WERI-Rb-1 (cell line): ENCODE measurements at regions not wholly inside any gene's neighbourhood (a gene's known extent, or its start where the extent isn't known, plus 50 kb on each side); places are given as distances from the start of the nearest gene placed in this dataset.
A peak's percentile ranks its signal among the peaks of the same experiment; 100 is the strongest.

Source experiments
- DNase-seq: peaks from one replicate; pipeline ENCODE4 v3.0.0-alpha.2; 2020
- H3K27ac ChIP-seq: fragments of 250-450 bp; sonication (Bioruptor Pico); 2 replicates; pipeline ENCODE4 v1.5.1; 2020; ENCODE audit warnings: mild to moderate bottlenecking, moderate library complexity
- H3K27me3 ChIP-seq: fragments of 250-450 bp; sonication (Bioruptor Pico); 2 replicates; pipeline ENCODE4 v1.5.1; 2021; ENCODE audit warnings: mild to moderate bottlenecking, low read depth, moderate library complexity; ENCODE audit not compliant: insufficient read depth, severe bottlenecking
- H3K36me3 ChIP-seq: fragments of 250-450 bp; sonication (Bioruptor Pico); 2 replicates; pipeline ENCODE4 v1.5.1; 2020; ENCODE audit warnings: mild to moderate bottlenecking, moderate library complexity
- H3K4me3 ChIP-seq: 2 replicates; pipeline ENCODE4 v1.5.1; 2011; ENCODE audit warnings: low read depth, mild to moderate bottlenecking, control low read depth, low read length
- H3K9me3 ChIP-seq: fragments of 250-450 bp; sonication (Bioruptor Pico); 2 replicates; pipeline ENCODE4 v1.5.1; 2021; ENCODE audit warnings: mild to moderate bottlenecking, moderate library complexity; ENCODE audit not compliant: severe bottlenecking
- TF ChIP-seq, protein P1 (sequence below): IDR thresholded peaks from 2 replicates; pipeline ENCODE4 v1.5.1; 2011; ENCODE audit warnings: low read depth, mild to moderate bottlenecking, control low read depth, inconsistent platforms, low read length

DNA sequence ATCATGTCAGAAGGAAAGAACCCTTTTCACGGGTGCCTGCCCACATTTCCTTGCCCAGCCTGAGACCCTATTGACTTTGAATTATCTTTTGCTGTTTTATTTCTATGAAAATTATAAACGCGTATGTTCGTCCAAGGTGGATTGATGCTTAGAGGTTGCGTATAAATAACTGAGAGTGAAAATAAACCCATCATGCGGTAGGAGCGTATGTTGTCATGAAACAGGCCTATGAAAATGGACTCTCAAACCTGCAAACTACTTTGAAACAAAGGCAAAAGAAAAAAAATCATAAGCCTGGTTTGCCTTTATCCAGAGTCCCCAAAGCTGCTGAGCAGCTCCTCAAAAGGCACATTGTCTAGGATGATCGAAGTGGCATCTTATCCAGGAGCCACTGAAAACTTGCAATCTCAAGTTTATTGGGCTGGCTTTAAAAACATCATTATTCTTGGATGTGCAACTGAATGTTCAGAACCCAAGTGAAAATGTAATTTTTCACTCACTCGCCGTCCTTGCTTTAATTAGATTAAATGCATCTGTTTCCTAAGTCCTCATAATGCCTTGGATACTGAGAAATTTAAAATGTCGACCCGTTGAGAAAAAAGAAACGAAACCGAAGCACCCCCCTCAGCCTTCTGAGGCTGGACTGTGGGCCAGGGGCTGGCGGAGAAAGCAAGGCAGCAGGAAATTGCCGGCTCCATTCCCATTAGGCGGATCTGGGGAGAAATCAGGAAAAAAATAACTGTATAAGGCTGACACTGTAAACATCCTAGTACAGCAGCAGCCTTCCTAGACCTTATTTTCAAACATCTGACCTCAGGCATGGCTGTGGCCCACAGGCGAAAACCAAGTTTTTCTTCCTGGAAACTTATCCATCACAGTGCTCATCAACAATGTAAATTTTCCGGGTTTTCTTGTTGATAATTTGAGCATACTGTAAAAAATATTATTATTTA, 82.9 kb upstream of the PPARA start:
- H3K36me3 ChIP-seq = peaks cover 4% of the 10 kb centered on the region; the same call in 1 of the 2 replicates
- H3K27ac ChIP-seq = no peak overlapping the region
- H3K4me3 ChIP-seq = no peak overlapping the region
- TF ChIP-seq, protein P1, sequence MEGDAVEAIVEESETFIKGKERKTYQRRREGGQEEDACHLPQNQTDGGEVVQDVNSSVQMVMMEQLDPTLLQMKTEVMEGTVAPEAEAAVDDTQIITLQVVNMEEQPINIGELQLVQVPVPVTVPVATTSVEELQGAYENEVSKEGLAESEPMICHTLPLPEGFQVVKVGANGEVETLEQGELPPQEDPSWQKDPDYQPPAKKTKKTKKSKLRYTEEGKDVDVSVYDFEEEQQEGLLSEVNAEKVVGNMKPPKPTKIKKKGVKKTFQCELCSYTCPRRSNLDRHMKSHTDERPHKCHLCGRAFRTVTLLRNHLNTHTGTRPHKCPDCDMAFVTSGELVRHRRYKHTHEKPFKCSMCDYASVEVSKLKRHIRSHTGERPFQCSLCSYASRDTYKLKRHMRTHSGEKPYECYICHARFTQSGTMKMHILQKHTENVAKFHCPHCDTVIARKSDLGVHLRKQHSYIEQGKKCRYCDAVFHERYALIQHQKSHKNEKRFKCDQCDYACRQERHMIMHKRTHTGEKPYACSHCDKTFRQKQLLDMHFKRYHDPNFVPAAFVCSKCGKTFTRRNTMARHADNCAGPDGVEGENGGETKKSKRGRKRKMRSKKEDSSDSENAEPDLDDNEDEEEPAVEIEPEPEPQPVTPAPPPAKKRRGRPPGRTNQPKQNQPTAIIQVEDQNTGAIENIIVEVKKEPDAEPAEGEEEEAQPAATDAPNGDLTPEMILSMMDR = no peak
- DNase-seq = no peak
- no peaks in the 10 kb centered on the region for H3K27me3 ChIP-seq
- no peaks in the 10 kb centered on the region for H3K9me3 ChIP-seq

DNA sequence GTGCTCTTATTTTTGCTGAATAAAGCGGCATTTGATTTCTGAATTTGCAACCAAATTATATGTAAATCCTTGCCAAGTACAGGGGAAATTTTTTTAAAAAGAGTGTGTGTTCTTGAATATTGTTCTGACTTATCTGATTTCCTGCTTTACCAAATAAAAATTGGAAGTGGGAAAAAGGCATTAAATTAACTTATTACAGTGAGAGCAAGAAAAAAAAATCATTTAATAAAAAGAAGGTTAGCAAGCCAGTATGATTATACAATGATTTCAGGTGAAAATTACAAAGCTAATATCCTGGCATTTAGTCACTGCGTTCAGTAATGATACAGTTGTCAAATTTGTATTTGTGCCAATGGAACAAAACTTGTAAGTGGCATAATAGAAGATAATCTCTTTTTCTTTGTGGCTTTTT, 82.1 kb upstream of the PPARA start:
- TF ChIP-seq, protein P1 = no peak
- no peak for DNase-seq
- Histone ChIP-seq H3K9me3 (no peaks in the 10 kb centered on the region), H3K27me3 (no peaks in the 10 kb centered on the region), H3K4me3 (no peak overlapping the region), H3K36me3 (peaks cover 4% of the 10 kb centered on the region; the same call in 1 of the 2 replicates), H3K27ac (no peak overlapping the region)

- no peaks in the 10 kb centered on the region for H3K27me3 ChIP-seq
- no peak overlapping the region for H3K27ac ChIP-seq
These were observed 81.5 kb upstream of the PPARA start for GRCh38 chr22:46068593-46069491.

GRCh38 chr22:46069521-46070214, 80.7 kb upstream of the PPARA start:
- Histone ChIP-seq H3K36me3 (peaks cover 8% of the 10 kb centered on the region; the same call in 1 of the 2 replicates), H3K27ac (peak overlapping the region; percentile 87), H3K27me3 (no peaks in the 10 kb centered on the region), H3K9me3 (no peaks in the 10 kb centered on the region), H3K4me3 (peak overlapping the region; percentile 62)
- no peak for DNase-seq
- TF ChIP-seq, protein P1 = no peak

More at GRCh38 chr22:46068593-46069491, 81.5 kb upstream of the PPARA start:
- H3K4me3 ChIP-seq = no peak overlapping the region
- no peak for DNase-seq
- no peaks in the 10 kb centered on the region for H3K9me3 ChIP-seq
- H3K36me3 ChIP-seq = peaks cover 4% of the 10 kb centered on the region; the same call in 1 of the 2 replicates
- TF ChIP-seq, protein P1 = no peak

DNA sequence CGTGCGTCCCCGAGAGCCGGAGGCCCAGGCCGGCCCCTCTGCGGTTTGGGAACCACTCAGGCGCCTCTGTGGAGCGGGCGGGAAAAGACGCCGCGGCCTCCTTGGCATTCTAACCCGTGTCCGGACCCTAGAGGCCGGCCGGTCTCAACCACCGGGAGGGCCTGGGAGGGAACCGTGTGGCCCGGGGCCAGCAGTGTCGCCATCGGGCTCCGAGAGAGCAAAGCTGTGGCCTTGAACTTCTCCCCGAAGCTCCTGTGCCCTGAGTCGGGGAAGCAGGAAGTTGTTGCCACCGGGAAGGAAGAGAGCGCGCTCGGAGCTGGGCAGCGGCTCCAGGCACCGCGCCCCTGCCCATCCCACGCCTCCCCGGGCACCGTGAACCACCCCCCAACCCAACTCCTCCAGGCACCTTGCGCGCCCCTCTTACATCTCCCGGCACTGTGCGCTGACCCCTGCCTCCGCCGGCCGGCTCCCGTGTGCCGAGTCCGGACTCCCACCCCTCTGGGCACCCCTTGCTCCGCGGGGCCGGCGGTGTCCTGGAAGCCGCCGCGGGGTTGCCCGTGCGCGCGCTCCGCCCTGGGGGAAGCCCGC, 80.0 kb upstream of the PPARA start:
- peak; percentile 24 for DNase-seq
- Histone ChIP-seq H3K36me3 (peaks cover 8% of the 10 kb centered on the region; the same call in 1 of the 2 replicates), H3K27ac (peak overlapping the region; percentile 87), H3K27me3 (no peaks in the 10 kb centered on the region), H3K9me3 (no peaks in the 10 kb centered on the region), H3K4me3 (peak overlapping the region; percentile 62)
- TF ChIP-seq, protein P1 = no peak
